ENCODE measurements at regions not wholly inside any gene's neighbourhood (a gene's known extent, or its start where the extent isn't known, plus 50 kb on each side); places are given as distances from the start of the nearest gene placed in this dataset.

GRCh38 chr9:120210274-120210673 lies 369.7 kb downstream of the CDK5RAP2 start:
- no peak for DNase-seq

- DNase-seq = no peak
Observed at GRCh38 chr9:120202856-120203654, 376.9 kb downstream of the CDK5RAP2 start.

GRCh38 chr9:120198027-120198426 lies 381.9 kb downstream of the CDK5RAP2 start:
- no peak for DNase-seq

- no peak for DNase-seq
Observed at GRCh38 chr9:120197605-120198004, 382.4 kb downstream of the CDK5RAP2 start.

GRCh38 chr9:120191141-120191540 lies 388.8 kb downstream of the CDK5RAP2 start:
- no peak for DNase-seq

- DNase-seq = no peak
Observed at GRCh38 chr9:120187758-120188157, 392.2 kb downstream of the CDK5RAP2 start.

GRCh38 chr9:120186276-120186675 lies 393.7 kb downstream of the CDK5RAP2 start:
- no peak for DNase-seq

- no peak for DNase-seq
Observed at GRCh38 chr9:120184266-120184665, 395.7 kb downstream of the CDK5RAP2 start.

GRCh38 chr9:120183615-120184014 lies 396.4 kb downstream of the CDK5RAP2 start:
- DNase-seq = no peak

GRCh38 chr9:120182011-120182410 lies 398.0 kb downstream of the CDK5RAP2 start:
- DNase-seq = no peak

GRCh38 chr9:120177121-120177520 lies 402.8 kb downstream of the CDK5RAP2 start:
- DNase-seq = no peak

- DNase-seq = no peak
Observed at GRCh38 chr9:120175031-120175430, 404.9 kb downstream of the CDK5RAP2 start.

- DNase-seq = no peak
Observed at GRCh38 chr9:120161776-120162175, 418.2 kb downstream of the CDK5RAP2 start.

- no peak for DNase-seq
Observed at GRCh38 chr9:120158221-120158620, 421.7 kb downstream of the CDK5RAP2 start.

- DNase-seq = no peak
Observed at GRCh38 chr9:120156376-120156775, 423.6 kb downstream of the CDK5RAP2 start.

GRCh38 chr9:120153258-120153657 lies 426.7 kb downstream of the CDK5RAP2 start:
- DNase-seq = no peak

GRCh38 chr9:120152295-120152694 lies 427.7 kb downstream of the CDK5RAP2 start:
- DNase-seq = no peak

GRCh38 chr9:120151806-120152205 lies 428.2 kb downstream of the CDK5RAP2 start:
- no peak for DNase-seq

GRCh38 chr9:120151149-120151548 lies 428.8 kb downstream of the CDK5RAP2 start:
- DNase-seq = no peak

- DNase-seq = no peak
Observed at GRCh38 chr9:120138955-120139354, 441.0 kb downstream of the CDK5RAP2 start.

GRCh38 chr9:120137186-120137840 lies 442.7 kb downstream of the CDK5RAP2 start:
- DNase-seq = no peak

- DNase-seq = no peak
Observed at GRCh38 chr9:120136696-120137095, 443.3 kb downstream of the CDK5RAP2 start.

GRCh38 chr9:120117081-120117480 lies 462.9 kb downstream of the CDK5RAP2 start:
- DNase-seq = no peak

GRCh38 chr9:120110520-120110919 lies 469.4 kb downstream of the CDK5RAP2 start:
- DNase-seq = no peak

GRCh38 chr9:120109242-120109641 lies 470.7 kb downstream of the CDK5RAP2 start:
- no peak for DNase-seq

All from MV-4-11 (cell line).